Smooth muscle cell (in vitro differentiated cells): ENCODE measurements at regions not wholly inside any gene's neighbourhood (a gene's known extent, or its start where the extent isn't known, plus 50 kb on each side); places are given as distances from the start of the nearest gene placed in this dataset.

Experiments
- DNase-seq: peaks from one replicate; lab custom pipeline; 2025; ENCODE audit not compliant: unreplicated experiment; lab: John Stamatoyannopoulos, UW
- H2AFZ ChIP-seq: fragments of 200-600 bp; sonication (generic); 2 replicates; pipeline ENCODE4 v1.6.0; 2016; ENCODE audit warnings: antibody characterized with exemption, low read depth, mild to moderate bottlenecking
- H3F3A ChIP-seq: fragments of 200-600 bp; sonication (generic); 2 replicates; pipeline ENCODE4 v1.6.0; 2017; ENCODE audit warnings: antibody characterized with exemption, low read depth
- H3K27ac ChIP-seq: fragments of 200-600 bp; sonication (generic); 2 replicates; pipeline ENCODE4 v1.5.1; 2016; ENCODE audit warnings: low read depth, mild to moderate bottlenecking
- H3K27me3 ChIP-seq: fragments of 200-600 bp; sonication (generic); 2 replicates; pipeline ENCODE4 v1.6.1; 2016; ENCODE audit warnings: low read depth, mild to moderate bottlenecking
- H3K36me3 ChIP-seq: fragments of 200-600 bp; sonication (generic); 2 replicates; pipeline ENCODE4 v1.5.1; 2016; ENCODE audit warnings: low read depth
- H3K4me1 ChIP-seq: fragments of 200-600 bp; sonication (generic); 2 replicates; pipeline ENCODE4 v1.5.1; 2016; ENCODE audit warnings: low read depth
- H3K4me2 ChIP-seq: fragments of 200-600 bp; sonication (generic); 2 replicates; pipeline ENCODE4 v1.6.0; 2016; ENCODE audit warnings: mild to moderate bottlenecking
- H3K4me3 ChIP-seq: fragments of 200-600 bp; sonication (generic); 2 replicates; pipeline ENCODE4 v1.5.1; 2016; ENCODE audit warnings: mild to moderate bottlenecking
- H3K79me2 ChIP-seq: fragments of 200-600 bp; sonication (generic); 2 replicates; pipeline ENCODE4 v1.6.0; 2016; ENCODE audit warnings: low read depth, mild to moderate bottlenecking
- H3K9ac ChIP-seq: fragments of 200-600 bp; sonication (generic); 2 replicates; pipeline ENCODE4 v1.6.0; 2016; ENCODE audit warnings: low read depth
- H3K9me3 ChIP-seq: fragments of 200-600 bp; sonication (generic); replicated peaks from 2 replicates; pipeline ENCODE4 v1.5.1; 2016; ENCODE audit warnings: low read depth
- H4K20me1 ChIP-seq: fragments of 200-600 bp; sonication (generic); 2 replicates; pipeline ENCODE4 v1.6.0; 2016; ENCODE audit warnings: low read depth
- CTCF ChIP-seq: fragments of 200-600 bp; sonication (generic); IDR thresholded peaks from 2 replicates; pipeline ENCODE4 v1.5.1; 2017; ENCODE audit warnings: borderline replicate concordance, mild to moderate bottlenecking, antibody characterized with exemption; ENCODE audit not compliant: insufficient read depth, poor library complexity, severe bottlenecking
- WGBS: methylation state at CpG from one replicate; pipeline ENCODE4 v1.1.7; 2016; ENCODE audit warnings: low lambda C conversion rate; 5-methylcytosine and 5-hydroxymethylcytosine counted together

GRCh38 chr15:35648941-35649340, 103.0 kb upstream of the DPH6 start:
- Histone ChIP-seq H3K27ac (no peak overlapping the region), H3K36me3 (no peaks in the 10 kb centered on the region), H3K27me3 (no peaks in the 10 kb centered on the region), H3F3A (no peaks in the 10 kb centered on the region), H3K79me2 (no peaks in the 10 kb centered on the region), H4K20me1 (no peaks in the 10 kb centered on the region), H3K4me2 (no peak overlapping the region), H3K4me3 (no peak overlapping the region), H3K4me1 (no peaks in the 10 kb centered on the region), H3K9ac (no peak overlapping the region), H3K9me3 (no peaks in the 10 kb centered on the region), H2AFZ (no peak overlapping the region)
- WGBS = 87% methylated on average over 5 of the region's 5 CpGs
- TF ChIP-seq CTCF = no peak
- DNase-seq = no peak

- H2AFZ ChIP-seq = no peak overlapping the region
- H3F3A ChIP-seq = no peaks in the 10 kb centered on the region
- H3K4me2 ChIP-seq = no peak overlapping the region
- H3K4me3 ChIP-seq = no peak overlapping the region
- H3K9ac ChIP-seq = no peak overlapping the region
- WGBS = 94% methylated on average over 4 of the region's 4 CpGs
- no peaks in the 10 kb centered on the region for H3K27me3 ChIP-seq
- no peaks in the 10 kb centered on the region for H3K36me3 ChIP-seq
- H3K79me2 ChIP-seq = no peaks in the 10 kb centered on the region
- H4K20me1 ChIP-seq = no peaks in the 10 kb centered on the region
- no peak overlapping the region for H3K27ac ChIP-seq
- no peaks in the 10 kb centered on the region for H3K9me3 ChIP-seq
- DNase-seq = no peak
- no peaks in the 10 kb centered on the region for H3K4me1 ChIP-seq
- TF ChIP-seq CTCF = no peak
Observed at GRCh38 chr15:35649575-35649974, 103.6 kb upstream of the DPH6 start.

- no peaks in the 10 kb centered on the region for H3K79me2 ChIP-seq
- WGBS = 85% methylated on average over 3 of the region's 3 CpGs
Observed at GRCh38 chr15:35654332-35654731, 108.4 kb upstream of the DPH6 start.

More at GRCh38 chr15:35654332-35654731, 108.4 kb upstream of the DPH6 start:
- Histone ChIP-seq H3K27ac (no peak overlapping the region), H3F3A (peaks cover 8% of the 10 kb centered on the region), H3K4me2 (no peak overlapping the region), H3K9ac (no peak overlapping the region), H3K4me1 (no peaks in the 10 kb centered on the region), H4K20me1 (no peaks in the 10 kb centered on the region), H3K36me3 (no peaks in the 10 kb centered on the region), H3K27me3 (no peaks in the 10 kb centered on the region), H3K4me3 (no peak overlapping the region), H3K9me3 (no peaks in the 10 kb centered on the region), H2AFZ (no peak overlapping the region)
- TF ChIP-seq CTCF = no peak
- DNase-seq = no peak
